CD4-positive, alpha-beta T cell treated with Interleukin-10 for 1 hour (primary cell): ENCODE measurements at regions not wholly inside any gene's neighbourhood (a gene's known extent, or its start where the extent isn't known, plus 50 kb on each side); places are given as distances from the start of the nearest gene placed in this dataset.

ENCODE experiments used
- DNase-seq: peaks from one replicate; pipeline ENCODE4 v3.0.0-alpha.2; 2020

- DNase-seq = no peak
Measured at GRCh38 chr19:31567776-31568175, 218.5 kb upstream of the TSHZ3 start.

- no peak for DNase-seq
Measured at GRCh38 chr19:31568724-31569123, 219.5 kb upstream of the TSHZ3 start.

GRCh38 chr19:31570718-31571117, 221.5 kb upstream of the TSHZ3 start:
- no peak for DNase-seq

GRCh38 chr19:31572102-31572975, 223.1 kb upstream of the TSHZ3 start:
- DNase-seq = no peak

- no peak for DNase-seq
Measured at GRCh38 chr19:31572976-31573298, 223.7 kb upstream of the TSHZ3 start.

GRCh38 chr19:31574251-31574973, 225.2 kb upstream of the TSHZ3 start:
- DNase-seq = no peak

- no peak for DNase-seq
Measured at GRCh38 chr19:31575846-31576335, 226.7 kb upstream of the TSHZ3 start.

- no peak for DNase-seq
Measured at GRCh38 chr19:31578326-31578725, 229.1 kb upstream of the TSHZ3 start.

- DNase-seq = no peak
Measured at GRCh38 chr19:31583148-31583547, 233.9 kb upstream of the TSHZ3 start.

- DNase-seq = no peak
Measured at GRCh38 chr19:31586282-31586681, 237.0 kb upstream of the TSHZ3 start.

- DNase-seq = no peak
Measured at GRCh38 chr19:31589109-31589508, 239.9 kb upstream of the TSHZ3 start.

- no peak for DNase-seq
Measured at GRCh38 chr19:31591258-31591657, 242.0 kb upstream of the TSHZ3 start.

GRCh38 chr19:31592456-31592855, 243.2 kb upstream of the TSHZ3 start:
- DNase-seq = no peak

- DNase-seq = no peak
Measured at GRCh38 chr19:31594701-31595100, 245.5 kb upstream of the TSHZ3 start.

GRCh38 chr19:31595521-31595920, 246.3 kb upstream of the TSHZ3 start:
- no peak for DNase-seq

- DNase-seq = no peak
Measured at GRCh38 chr19:31596751-31597150, 247.5 kb upstream of the TSHZ3 start.

GRCh38 chr19:31597616-31598015, 248.4 kb upstream of the TSHZ3 start:
- DNase-seq = no peak

GRCh38 chr19:31598730-31599238, 249.5 kb upstream of the TSHZ3 start:
- no peak for DNase-seq

- DNase-seq = no peak
Measured at GRCh38 chr19:31600731-31601295, 251.6 kb upstream of the TSHZ3 start.

GRCh38 chr19:31601855-31602254, 252.6 kb upstream of the TSHZ3 start:
- no peak for DNase-seq

- DNase-seq = no peak
Measured at GRCh38 chr19:31602548-31602947, 253.3 kb upstream of the TSHZ3 start.

GRCh38 chr19:31604493-31605040, 255.3 kb upstream of the TSHZ3 start:
- no peak for DNase-seq

- no peak for DNase-seq
Measured at GRCh38 chr19:31610018-31610417, 260.8 kb upstream of the TSHZ3 start.
